ENCODE measurements at regions not wholly inside any gene's neighbourhood (a gene's known extent, or its start where the extent isn't known, plus 50 kb on each side); places are given as distances from the start of the nearest gene placed in this dataset.

DNA sequence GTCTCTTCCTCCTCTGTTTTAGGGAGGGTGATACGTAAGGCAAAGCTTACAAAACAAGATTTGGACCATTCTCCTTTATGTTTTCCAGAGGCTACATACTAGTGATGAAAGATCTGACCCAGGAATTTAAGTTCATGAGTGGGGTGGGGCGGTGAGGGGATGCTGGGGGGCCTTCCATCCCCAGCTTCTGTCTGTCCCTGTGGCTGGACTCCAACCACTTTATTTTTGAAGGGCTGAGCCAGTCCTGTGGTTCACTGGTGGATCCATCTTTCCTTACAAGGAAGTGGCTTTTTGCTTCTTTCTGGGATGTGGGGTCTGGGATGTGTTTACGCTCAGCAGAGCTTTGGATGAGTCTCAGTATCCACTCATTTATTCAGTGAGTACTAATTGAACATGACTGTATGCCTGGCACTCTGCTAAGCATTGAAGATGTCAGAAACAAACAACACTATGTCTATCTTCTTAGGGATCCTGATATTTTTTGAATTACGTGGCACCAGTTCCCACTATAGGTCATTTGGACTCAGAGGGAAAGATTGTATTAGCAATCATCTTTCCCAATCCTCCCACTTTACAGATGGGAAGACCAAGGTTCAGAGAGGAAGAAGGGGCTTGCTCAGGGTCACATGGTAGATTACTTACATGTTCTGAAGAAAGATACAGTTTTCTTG lies 291.8 kb upstream of the TBX3 start:
- TF ChIP-seq TARDBP (IDR thresholded peaks at IDR 0.05): no peak
- TF ChIP-seq BHLHE40 (IDR thresholded peaks at IDR 0.05; ENCODE audit: borderline replicate concordance): no peak
- TF ChIP-seq, protein P1, sequence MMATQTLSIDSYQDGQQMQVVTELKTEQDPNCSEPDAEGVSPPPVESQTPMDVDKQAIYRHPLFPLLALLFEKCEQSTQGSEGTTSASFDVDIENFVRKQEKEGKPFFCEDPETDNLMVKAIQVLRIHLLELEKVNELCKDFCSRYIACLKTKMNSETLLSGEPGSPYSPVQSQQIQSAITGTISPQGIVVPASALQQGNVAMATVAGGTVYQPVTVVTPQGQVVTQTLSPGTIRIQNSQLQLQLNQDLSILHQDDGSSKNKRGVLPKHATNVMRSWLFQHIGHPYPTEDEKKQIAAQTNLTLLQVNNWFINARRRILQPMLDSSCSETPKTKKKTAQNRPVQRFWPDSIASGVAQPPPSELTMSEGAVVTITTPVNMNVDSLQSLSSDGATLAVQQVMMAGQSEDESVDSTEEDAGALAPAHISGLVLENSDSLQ (IDR thresholded peaks at IDR 0.05): no peak
- TF ChIP-seq SP1 (IDR thresholded peaks at IDR 0.05): no peak
- no peak for TF ChIP-seq ARNT (IDR thresholded peaks at IDR 0.05)
- TF ChIP-seq SUZ12 (IDR thresholded peaks at IDR 0.05): no peak
